ENCODE measurements at regions not wholly inside any gene's neighbourhood (a gene's known extent, or its start where the extent isn't known, plus 50 kb on each side); places are given as distances from the start of the nearest gene placed in this dataset.

DNA sequence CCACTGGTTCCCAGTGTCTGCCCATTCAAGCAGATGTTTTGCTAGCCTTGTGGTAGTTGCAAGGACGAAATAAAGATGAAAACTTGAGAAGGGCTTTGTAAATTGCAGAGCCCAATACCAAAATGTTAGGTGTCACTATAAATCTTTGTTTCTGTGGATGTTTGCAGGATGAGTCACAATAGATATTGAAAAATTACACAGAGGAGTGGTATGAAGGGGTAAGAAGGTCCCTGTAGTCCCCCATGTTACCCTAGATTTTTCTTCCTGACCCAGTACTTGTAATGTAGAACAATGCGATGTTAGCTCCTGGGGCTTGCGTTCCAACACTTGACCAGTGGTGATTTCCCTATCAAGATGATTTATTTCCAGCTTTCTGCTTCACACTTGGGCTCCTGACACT is 102.6 kb upstream of the LYZL1 start:
- Histone ChIP-seq H4K20me1 (ENCODE audit: control insufficient read depth, insufficient read depth) (no peaks in the 10 kb centered on the region), H3K79me2 (ENCODE audit: control insufficient read depth, insufficient read depth, low read length) (no peaks in the 10 kb centered on the region), H3K27me3 (replicated peaks in 1 of 2; ENCODE audit: control insufficient read depth in 2 of 2, insufficient read depth in 2 of 2, low read length in 1 of 2) (no peaks in the 10 kb centered on the region), H3K9ac (ENCODE audit: control insufficient read depth, insufficient read depth, low read length) (no peak overlapping the region), H3K27ac (ENCODE audit: control insufficient read depth, insufficient read depth) (no peak overlapping the region), H3K4me2 (ENCODE audit: control insufficient read depth, insufficient read depth) (no peak overlapping the region), H3K4me1 (ENCODE audit: control insufficient read depth, insufficient read depth, low read length) (no peaks in the 10 kb centered on the region), H3K4me3 (no peak overlapping the region), H3K9me3 (replicated peaks; ENCODE audit: control insufficient read depth, insufficient read depth, low read length) (no peaks in the 10 kb centered on the region), H3K36me3 (ENCODE audit: control insufficient read depth in 2 of 2, insufficient read depth in 2 of 2, low read length in 1 of 2) (no peaks in the 10 kb centered on the region), H2AFZ (ENCODE audit: control insufficient read depth, low read depth, low read length) (no peak overlapping the region)
- FAIRE-seq (no peak), ATAC-seq (no peak), DNase-seq (ENCODE audit: low read depth, low spot score) (no peak)
- 46% methylated on average over 3 of the region's 3 CpGs for WGBS (ENCODE audit: insufficient coverage, insufficient replicate concordance, low lambda C conversion rate, missing lambda C conversion rate)
- POLR2A ChIA-PET, result no interaction called here
- RAD21 ChIA-PET (ENCODE audit: unreplicated experiment), result no interaction called here
- BruUV-seq (replicated peaks), result no TSS peak
- intact Hi-C loops (cut with micrococcal nuclease; ENCODE audit: unreplicated experiment) (no loop called here), in situ Hi-C loops (cut with MboI) (no loop called here)
- CTCF ChIA-PET, result no interaction called here
- SMC1A ChIA-PET (ENCODE audit: uncharacterized antibody, unreplicated experiment), result no interaction called here
- TF ChIP-seq, protein P1, sequence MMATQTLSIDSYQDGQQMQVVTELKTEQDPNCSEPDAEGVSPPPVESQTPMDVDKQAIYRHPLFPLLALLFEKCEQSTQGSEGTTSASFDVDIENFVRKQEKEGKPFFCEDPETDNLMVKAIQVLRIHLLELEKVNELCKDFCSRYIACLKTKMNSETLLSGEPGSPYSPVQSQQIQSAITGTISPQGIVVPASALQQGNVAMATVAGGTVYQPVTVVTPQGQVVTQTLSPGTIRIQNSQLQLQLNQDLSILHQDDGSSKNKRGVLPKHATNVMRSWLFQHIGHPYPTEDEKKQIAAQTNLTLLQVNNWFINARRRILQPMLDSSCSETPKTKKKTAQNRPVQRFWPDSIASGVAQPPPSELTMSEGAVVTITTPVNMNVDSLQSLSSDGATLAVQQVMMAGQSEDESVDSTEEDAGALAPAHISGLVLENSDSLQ (IDR thresholded peaks at IDR 0.05), result no peak
- TF ChIP-seq KLF5 (IDR thresholded peaks at IDR 0.05; ENCODE audit: partially characterized antibody) (no peak), SPI1 (IDR thresholded peaks at IDR 0.05; ENCODE audit: borderline replicate concordance, insufficient read depth, low read depth, low read length) (no peak), LARP7 (IDR thresholded peaks at IDR 0.05) (no peak), ZNF622 (IDR thresholded peaks at IDR 0.05) (no peak), SUZ12 (IDR thresholded peaks at IDR 0.05; ENCODE audit: unreplicated experiment) (no peak), FOS (IDR thresholded peaks at IDR 0.05; ENCODE audit: borderline replicate concordance, extremely low read depth, insufficient read length) (no peak)
- TF ChIP-seq, protein P2, sequence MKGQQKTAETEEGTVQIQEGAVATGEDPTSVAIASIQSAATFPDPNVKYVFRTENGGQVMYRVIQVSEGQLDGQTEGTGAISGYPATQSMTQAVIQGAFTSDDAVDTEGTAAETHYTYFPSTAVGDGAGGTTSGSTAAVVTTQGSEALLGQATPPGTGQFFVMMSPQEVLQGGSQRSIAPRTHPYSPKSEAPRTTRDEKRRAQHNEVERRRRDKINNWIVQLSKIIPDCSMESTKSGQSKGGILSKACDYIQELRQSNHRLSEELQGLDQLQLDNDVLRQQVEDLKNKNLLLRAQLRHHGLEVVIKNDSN (IDR thresholded peaks at IDR 0.05; ENCODE audit: borderline replicate concordance, extremely low read length, insufficient read depth, low read depth, low read length), result no peak
- TF ChIP-seq, protein P3, sequence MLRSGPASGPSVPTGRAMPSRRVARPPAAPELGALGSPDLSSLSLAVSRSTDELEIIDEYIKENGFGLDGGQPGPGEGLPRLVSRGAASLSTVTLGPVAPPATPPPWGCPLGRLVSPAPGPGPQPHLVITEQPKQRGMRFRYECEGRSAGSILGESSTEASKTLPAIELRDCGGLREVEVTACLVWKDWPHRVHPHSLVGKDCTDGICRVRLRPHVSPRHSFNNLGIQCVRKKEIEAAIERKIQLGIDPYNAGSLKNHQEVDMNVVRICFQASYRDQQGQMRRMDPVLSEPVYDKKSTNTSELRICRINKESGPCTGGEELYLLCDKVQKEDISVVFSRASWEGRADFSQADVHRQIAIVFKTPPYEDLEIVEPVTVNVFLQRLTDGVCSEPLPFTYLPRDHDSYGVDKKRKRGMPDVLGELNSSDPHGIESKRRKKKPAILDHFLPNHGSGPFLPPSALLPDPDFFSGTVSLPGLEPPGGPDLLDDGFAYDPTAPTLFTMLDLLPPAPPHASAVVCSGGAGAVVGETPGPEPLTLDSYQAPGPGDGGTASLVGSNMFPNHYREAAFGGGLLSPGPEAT (IDR thresholded peaks at IDR 0.05; ENCODE audit: low read depth), result no peak
- TF ChIP-seq, protein P4, sequence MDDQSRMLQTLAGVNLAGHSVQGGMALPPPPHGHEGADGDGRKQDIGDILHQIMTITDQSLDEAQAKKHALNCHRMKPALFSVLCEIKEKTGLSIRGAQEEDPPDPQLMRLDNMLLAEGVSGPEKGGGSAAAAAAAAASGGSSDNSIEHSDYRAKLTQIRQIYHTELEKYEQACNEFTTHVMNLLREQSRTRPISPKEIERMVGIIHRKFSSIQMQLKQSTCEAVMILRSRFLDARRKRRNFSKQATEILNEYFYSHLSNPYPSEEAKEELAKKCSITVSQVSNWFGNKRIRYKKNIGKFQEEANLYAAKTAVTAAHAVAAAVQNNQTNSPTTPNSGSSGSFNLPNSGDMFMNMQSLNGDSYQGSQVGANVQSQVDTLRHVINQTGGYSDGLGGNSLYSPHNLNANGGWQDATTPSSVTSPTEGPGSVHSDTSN (IDR thresholded peaks at IDR 0.05; ENCODE audit: insufficient replicate concordance, low read depth, low read length), result no peak
- TF ChIP-seq, protein P5, sequence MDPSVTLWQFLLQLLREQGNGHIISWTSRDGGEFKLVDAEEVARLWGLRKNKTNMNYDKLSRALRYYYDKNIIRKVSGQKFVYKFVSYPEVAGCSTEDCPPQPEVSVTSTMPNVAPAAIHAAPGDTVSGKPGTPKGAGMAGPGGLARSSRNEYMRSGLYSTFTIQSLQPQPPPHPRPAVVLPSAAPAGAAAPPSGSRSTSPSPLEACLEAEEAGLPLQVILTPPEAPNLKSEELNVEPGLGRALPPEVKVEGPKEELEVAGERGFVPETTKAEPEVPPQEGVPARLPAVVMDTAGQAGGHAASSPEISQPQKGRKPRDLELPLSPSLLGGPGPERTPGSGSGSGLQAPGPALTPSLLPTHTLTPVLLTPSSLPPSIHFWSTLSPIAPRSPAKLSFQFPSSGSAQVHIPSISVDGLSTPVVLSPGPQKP (IDR thresholded peaks at IDR 0.05; ENCODE audit: low read depth, low read length), result no peak
- TF ChIP-seq, protein P6, sequence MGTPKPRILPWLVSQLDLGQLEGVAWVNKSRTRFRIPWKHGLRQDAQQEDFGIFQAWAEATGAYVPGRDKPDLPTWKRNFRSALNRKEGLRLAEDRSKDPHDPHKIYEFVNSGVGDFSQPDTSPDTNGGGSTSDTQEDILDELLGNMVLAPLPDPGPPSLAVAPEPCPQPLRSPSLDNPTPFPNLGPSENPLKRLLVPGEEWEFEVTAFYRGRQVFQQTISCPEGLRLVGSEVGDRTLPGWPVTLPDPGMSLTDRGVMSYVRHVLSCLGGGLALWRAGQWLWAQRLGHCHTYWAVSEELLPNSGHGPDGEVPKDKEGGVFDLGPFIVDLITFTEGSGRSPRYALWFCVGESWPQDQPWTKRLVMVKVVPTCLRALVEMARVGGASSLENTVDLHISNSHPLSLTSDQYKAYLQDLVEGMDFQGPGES (IDR thresholded peaks at IDR 0.05), result no peak
- TF ChIP-seq, protein P7, sequence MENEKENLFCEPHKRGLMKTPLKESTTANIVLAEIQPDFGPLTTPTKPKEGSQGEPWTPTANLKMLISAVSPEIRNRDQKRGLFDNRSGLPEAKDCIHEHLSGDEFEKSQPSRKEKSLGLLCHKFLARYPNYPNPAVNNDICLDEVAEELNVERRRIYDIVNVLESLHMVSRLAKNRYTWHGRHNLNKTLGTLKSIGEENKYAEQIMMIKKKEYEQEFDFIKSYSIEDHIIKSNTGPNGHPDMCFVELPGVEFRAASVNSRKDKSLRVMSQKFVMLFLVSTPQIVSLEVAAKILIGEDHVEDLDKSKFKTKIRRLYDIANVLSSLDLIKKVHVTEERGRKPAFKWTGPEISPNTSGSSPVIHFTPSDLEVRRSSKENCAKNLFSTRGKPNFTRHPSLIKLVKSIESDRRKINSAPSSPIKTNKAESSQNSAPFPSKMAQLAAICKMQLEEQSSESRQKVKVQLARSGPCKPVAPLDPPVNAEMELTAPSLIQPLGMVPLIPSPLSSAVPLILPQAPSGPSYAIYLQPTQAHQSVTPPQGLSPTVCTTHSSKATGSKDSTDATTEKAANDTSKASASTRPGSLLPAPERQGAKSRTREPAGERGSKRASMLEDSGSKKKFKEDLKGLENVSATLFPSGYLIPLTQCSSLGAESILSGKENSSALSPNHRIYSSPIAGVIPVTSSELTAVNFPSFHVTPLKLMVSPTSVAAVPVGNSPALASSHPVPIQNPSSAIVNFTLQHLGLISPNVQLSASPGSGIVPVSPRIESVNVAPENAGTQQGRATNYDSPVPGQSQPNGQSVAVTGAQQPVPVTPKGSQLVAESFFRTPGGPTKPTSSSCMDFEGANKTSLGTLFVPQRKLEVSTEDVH (IDR thresholded peaks at IDR 0.05; ENCODE audit: low read depth, partially characterized antibody), result no peak

Measured in GM12878 (cell line).